ENCODE measurements at regions not wholly inside any gene's neighbourhood (a gene's known extent, or its start where the extent isn't known, plus 50 kb on each side); places are given as distances from the start of the nearest gene placed in this dataset.

GRCh38 chr22:25407226-25407858 is 157.1 kb upstream of the GRK3 start (continued):
- TF ChIP-seq ELF1 (IDR thresholded peaks at IDR 0.05; ENCODE audit: borderline replicate concordance, low read depth) (no peak), YY1 (IDR thresholded peaks at IDR 0.05; ENCODE audit: extremely low read depth, insufficient replicate concordance, low read depth, low read length) (no peak), RAD21 (IDR thresholded peaks at IDR 0.05; ENCODE audit: low read depth) (no peak), FOSL1 (IDR thresholded peaks at IDR 0.05; ENCODE audit: low read depth) (no peak), TCF7L2 (IDR thresholded peaks at IDR 0.05; ENCODE audit: borderline replicate concordance, extremely low read depth, insufficient read depth, insufficient read length) (no peak), SP1 (IDR thresholded peaks at IDR 0.05; ENCODE audit: low read depth) (no peak), JUND (IDR thresholded peaks at IDR 0.05) (no peak), EGR1 (IDR thresholded peaks at IDR 0.05; ENCODE audit: low read depth) (no peak), POLR2A (IDR thresholded peaks at IDR 0.05; ENCODE audit: borderline replicate concordance, extremely low read depth, insufficient read depth, insufficient read length) (no peak), ZFX (IDR thresholded peaks at IDR 0.05) (no peak)

GRCh38 chr22:25407859-25408229 is 156.6 kb upstream of the GRK3 start:
- H3K4me1 ChIP-seq (ENCODE audit: control insufficient read depth in 1 of 2, insufficient read depth in 2 of 2, low read length in 2 of 2), result peaks cover 16 to 23% of the 10 kb centered on the region in 2 experiments
- TF ChIP-seq EZH2 (IDR thresholded peaks at IDR 0.05), result no peak
- TF ChIP-seq, protein P1, sequence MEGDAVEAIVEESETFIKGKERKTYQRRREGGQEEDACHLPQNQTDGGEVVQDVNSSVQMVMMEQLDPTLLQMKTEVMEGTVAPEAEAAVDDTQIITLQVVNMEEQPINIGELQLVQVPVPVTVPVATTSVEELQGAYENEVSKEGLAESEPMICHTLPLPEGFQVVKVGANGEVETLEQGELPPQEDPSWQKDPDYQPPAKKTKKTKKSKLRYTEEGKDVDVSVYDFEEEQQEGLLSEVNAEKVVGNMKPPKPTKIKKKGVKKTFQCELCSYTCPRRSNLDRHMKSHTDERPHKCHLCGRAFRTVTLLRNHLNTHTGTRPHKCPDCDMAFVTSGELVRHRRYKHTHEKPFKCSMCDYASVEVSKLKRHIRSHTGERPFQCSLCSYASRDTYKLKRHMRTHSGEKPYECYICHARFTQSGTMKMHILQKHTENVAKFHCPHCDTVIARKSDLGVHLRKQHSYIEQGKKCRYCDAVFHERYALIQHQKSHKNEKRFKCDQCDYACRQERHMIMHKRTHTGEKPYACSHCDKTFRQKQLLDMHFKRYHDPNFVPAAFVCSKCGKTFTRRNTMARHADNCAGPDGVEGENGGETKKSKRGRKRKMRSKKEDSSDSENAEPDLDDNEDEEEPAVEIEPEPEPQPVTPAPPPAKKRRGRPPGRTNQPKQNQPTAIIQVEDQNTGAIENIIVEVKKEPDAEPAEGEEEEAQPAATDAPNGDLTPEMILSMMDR (IDR thresholded peaks at IDR 0.05 in 2 of 3, conservative IDR thresholded peaks at IDR 0.05 in 1 of 3; ENCODE audit: borderline replicate concordance in 1 of 3, insufficient read depth in 1 of 3, low read depth in 2 of 3, low read length in 2 of 3), result no peak
- TF ChIP-seq, protein P2, sequence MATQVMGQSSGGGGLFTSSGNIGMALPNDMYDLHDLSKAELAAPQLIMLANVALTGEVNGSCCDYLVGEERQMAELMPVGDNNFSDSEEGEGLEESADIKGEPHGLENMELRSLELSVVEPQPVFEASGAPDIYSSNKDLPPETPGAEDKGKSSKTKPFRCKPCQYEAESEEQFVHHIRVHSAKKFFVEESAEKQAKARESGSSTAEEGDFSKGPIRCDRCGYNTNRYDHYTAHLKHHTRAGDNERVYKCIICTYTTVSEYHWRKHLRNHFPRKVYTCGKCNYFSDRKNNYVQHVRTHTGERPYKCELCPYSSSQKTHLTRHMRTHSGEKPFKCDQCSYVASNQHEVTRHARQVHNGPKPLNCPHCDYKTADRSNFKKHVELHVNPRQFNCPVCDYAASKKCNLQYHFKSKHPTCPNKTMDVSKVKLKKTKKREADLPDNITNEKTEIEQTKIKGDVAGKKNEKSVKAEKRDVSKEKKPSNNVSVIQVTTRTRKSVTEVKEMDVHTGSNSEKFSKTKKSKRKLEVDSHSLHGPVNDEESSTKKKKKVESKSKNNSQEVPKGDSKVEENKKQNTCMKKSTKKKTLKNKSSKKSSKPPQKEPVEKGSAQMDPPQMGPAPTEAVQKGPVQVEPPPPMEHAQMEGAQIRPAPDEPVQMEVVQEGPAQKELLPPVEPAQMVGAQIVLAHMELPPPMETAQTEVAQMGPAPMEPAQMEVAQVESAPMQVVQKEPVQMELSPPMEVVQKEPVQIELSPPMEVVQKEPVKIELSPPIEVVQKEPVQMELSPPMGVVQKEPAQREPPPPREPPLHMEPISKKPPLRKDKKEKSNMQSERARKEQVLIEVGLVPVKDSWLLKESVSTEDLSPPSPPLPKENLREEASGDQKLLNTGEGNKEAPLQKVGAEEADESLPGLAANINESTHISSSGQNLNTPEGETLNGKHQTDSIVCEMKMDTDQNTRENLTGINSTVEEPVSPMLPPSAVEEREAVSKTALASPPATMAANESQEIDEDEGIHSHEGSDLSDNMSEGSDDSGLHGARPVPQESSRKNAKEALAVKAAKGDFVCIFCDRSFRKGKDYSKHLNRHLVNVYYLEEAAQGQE (IDR thresholded peaks at IDR 0.05; ENCODE audit: low read depth), result no peak
- TF ChIP-seq YY1 (IDR thresholded peaks at IDR 0.05; ENCODE audit: extremely low read depth, insufficient replicate concordance, low read depth, low read length), result no peak
- TF ChIP-seq SP1 (IDR thresholded peaks at IDR 0.05; ENCODE audit: low read depth), result no peak
- no peak for TF ChIP-seq CBX3 (IDR thresholded peaks at IDR 0.05; ENCODE audit: low read depth)
- no peak for TF ChIP-seq EGR1 (IDR thresholded peaks at IDR 0.05; ENCODE audit: low read depth)
- no peak for TF ChIP-seq TCF7L2 (IDR thresholded peaks at IDR 0.05; ENCODE audit: borderline replicate concordance, extremely low read depth, insufficient read depth, insufficient read length)
- no peak for TF ChIP-seq JUND (IDR thresholded peaks at IDR 0.05)
- TF ChIP-seq ZNF274 (IDR thresholded peaks at IDR 0.05; ENCODE audit: low read depth, low read length), result no peak
- TF ChIP-seq FOSL1 (IDR thresholded peaks at IDR 0.05; ENCODE audit: low read depth), result no peak
- TF ChIP-seq SIN3A (IDR thresholded peaks at IDR 0.05; ENCODE audit: low read depth), result no peak
- ChIA-PET RAD21 (ENCODE audit: low non-redundant PET in 1 of 2, low total read pairs in 2 of 2, uncharacterized antibody in 2 of 2, unreplicated experiment in 2 of 2) (no interaction called here), POLR2A (no interaction called here), CTCF (no interaction called here)
- H2AFZ ChIP-seq (ENCODE audit: low read depth, low read length, poor library complexity, severe bottlenecking), result no peak overlapping the region
- H3K36me3 ChIP-seq (ENCODE audit: control insufficient read depth in 1 of 2, insufficient read depth in 2 of 2, low read length in 2 of 2), result no peaks in the 10 kb centered on the region
- H3K4me2 ChIP-seq (ENCODE audit: low read length), result no peak overlapping the region
- no peak overlapping the region for H3K27ac ChIP-seq (ENCODE audit: low read depth, low read length)
- intact Hi-C loops (cut with micrococcal nuclease), result no loop called here
- H4K20me1 ChIP-seq (ENCODE audit: insufficient read depth), result no peaks in the 10 kb centered on the region
- no peaks in the 10 kb centered on the region for H3K9me3 ChIP-seq (ENCODE audit: control insufficient read depth in 1 of 2, insufficient read depth in 1 of 2, low read depth in 1 of 2, low read length in 2 of 2)
- no peaks in the 10 kb centered on the region for H3K27me3 ChIP-seq (ENCODE audit: insufficient read depth, low read length)
- no peak for ATAC-seq
- no peak overlapping the region for H3K9ac ChIP-seq (ENCODE audit: low read length)
- no peak for DNase-seq (ENCODE audit: low read depth, low spot score)
- no peak overlapping the region for H3K4me3 ChIP-seq (replicated peaks in 1 of 2; ENCODE audit: low read depth in 1 of 2, low read length in 2 of 2)
- H3K79me2 ChIP-seq (ENCODE audit: insufficient read depth, low read length), result peaks cover 16% of the 10 kb centered on the region
- no TSS peak for BruUV-seq (replicated peaks)
- H3K9me2 ChIP-seq (ENCODE audit: insufficient read depth), result no peaks in the 10 kb centered on the region
